H1 (cell line): ENCODE measurements at regions not wholly inside any gene's neighbourhood (a gene's known extent, or its start where the extent isn't known, plus 50 kb on each side); places are given as distances from the start of the nearest gene placed in this dataset.

ENCODE experiments used
- BRCA1 ChIP-seq: IDR thresholded peaks from 2 replicates; pipeline ENCODE4 v1.6.1; 2012; ENCODE audit warnings: low read depth, low read length, improper control_type of control experiment
- KDM5A ChIP-seq: fragments of 200-600 bp; IDR thresholded peaks from 2 replicates; pipeline ENCODE4 v1.7.1; 2012; ENCODE audit warnings: mild to moderate bottlenecking, low read length, inconsistent platforms, mixed read lengths
- RBBP5 ChIP-seq: IDR thresholded peaks from 2 replicates; pipeline ENCODE4 v1.7.1; 2012; ENCODE audit warnings: low read depth, mild to moderate bottlenecking, inconsistent platforms, low read length, moderate library complexity, borderline replicate concordance
- RFX5 ChIP-seq: IDR thresholded peaks from 2 replicates; pipeline ENCODE4 v1.6.1; 2011; ENCODE audit warnings: low read depth, low read length, improper control_type of control experiment, borderline replicate concordance
- SP2 ChIP-seq: IDR thresholded peaks from 2 replicates; pipeline ENCODE4 v1.6.1; 2012; ENCODE audit warnings: mild to moderate bottlenecking, low read length, inconsistent platforms
- SRF ChIP-seq: IDR thresholded peaks from 2 replicates; pipeline ENCODE4 v1.6.1; 2011; ENCODE audit warnings: mild to moderate bottlenecking, low read depth, low read length, moderate library complexity
- TAF1 ChIP-seq: IDR thresholded peaks from 2 replicates; pipeline ENCODE4 v1.6.1; 2011; ENCODE audit warnings: mild to moderate bottlenecking, low read depth, low read length
- USF2 ChIP-seq: IDR thresholded peaks from 2 replicates; pipeline ENCODE4 v1.6.1; 2011; ENCODE audit warnings: low read length, improper control_type of control experiment

DNA sequence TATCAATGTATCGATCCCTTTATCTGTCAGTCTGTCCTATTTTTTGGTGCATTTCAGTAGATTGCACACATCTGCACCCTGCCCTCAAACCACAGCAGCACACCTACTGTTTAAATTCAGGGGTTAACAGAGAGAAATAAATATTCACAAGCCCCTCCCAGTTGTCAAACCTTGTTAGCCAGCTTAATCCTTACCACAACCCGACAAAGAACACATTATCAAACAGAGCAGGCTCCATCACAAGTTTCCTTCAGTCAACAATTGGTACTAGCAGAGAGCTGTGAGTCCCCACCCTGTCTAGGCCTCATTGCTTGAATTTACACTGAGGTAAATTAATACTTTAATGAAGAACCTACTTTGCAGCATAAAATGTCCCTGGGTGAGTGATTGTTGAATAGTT is 249.8 kb downstream of the FNDC1 start (continued):
- TF ChIP-seq RBBP5 (no peak), SP2 (no peak), RFX5 (no peak), USF2 (no peak), TAF1 (no peak), SRF (no peak), BRCA1 (no peak), KDM5A (no peak)
